Coronary artery (tissue), 2 donors: ENCODE measurements at regions not wholly inside any gene's neighbourhood (a gene's known extent, or its start where the extent isn't known, plus 50 kb on each side); places are given as distances from the start of the nearest gene placed in this dataset.
"Not testable (repeated sequence)": the region's sequence is repeated elsewhere in the genome, so short reads cannot be mapped to it uniquely, and the experiment has no call there.

Source experiments
- DNase-seq: peaks from one replicate; pipeline ENCODE4 v3.0.0-alpha.2; 2017; ENCODE audit warnings: low spot score
- H3K27ac ChIP-seq, 2 donors: fragments of 200-600 bp; sonication (generic); one replicate each; pipeline ENCODE4 v1.5.1; 2016 to 2019
- H3K4me3 ChIP-seq: fragments of 200-600 bp; sonication (generic); 2 replicates; pipeline ENCODE4 v1.5.1; 2016; ENCODE audit warnings: mild to moderate bottlenecking, moderate library complexity
- CTCF ChIP-seq: fragments of 200-600 bp; sonication (generic); IDR thresholded peaks from one replicate; pipeline ENCODE4 v1.5.1; 2019; ENCODE audit warnings: antibody characterized with exemption

DNA sequence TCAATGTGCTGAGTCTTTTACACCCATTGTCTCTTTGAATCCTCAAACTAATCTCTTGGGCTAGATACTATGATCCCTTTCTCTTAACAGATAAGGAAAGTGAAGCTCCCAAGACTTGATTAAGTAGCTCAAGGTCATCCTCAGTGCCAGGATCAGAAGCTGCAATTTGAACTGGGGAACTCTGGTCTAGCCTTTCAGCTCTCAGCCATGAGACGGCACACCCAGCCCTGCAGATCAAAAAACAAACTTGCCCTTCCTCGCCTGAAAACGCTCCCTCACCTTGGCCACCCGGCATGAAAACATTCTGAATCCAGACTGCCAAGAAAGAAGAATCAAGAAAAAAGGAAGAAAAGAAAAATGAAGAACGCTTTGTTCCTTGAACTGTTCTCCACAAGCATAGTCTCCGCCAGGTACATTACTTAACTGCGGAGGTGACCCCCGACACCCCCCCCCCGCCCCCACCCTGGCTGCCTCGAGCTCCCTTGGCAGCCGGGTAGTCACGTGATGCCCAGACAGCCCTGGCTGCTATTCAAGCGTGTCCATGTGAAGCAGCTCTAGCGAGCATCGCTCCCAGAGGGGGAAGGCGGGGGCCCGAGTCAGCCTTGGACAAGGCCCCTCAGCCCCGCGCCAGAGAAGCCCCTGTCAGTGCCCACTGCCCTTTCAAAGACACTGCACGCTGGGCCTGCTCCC is 451.2 kb downstream of the MIAT start:
- Histone ChIP-seq H3K27ac (peak overlapping the region; percentile 72 to 92), H3K4me3 (peak overlapping the region; percentile 6)
- no peak for TF ChIP-seq CTCF

DNA sequence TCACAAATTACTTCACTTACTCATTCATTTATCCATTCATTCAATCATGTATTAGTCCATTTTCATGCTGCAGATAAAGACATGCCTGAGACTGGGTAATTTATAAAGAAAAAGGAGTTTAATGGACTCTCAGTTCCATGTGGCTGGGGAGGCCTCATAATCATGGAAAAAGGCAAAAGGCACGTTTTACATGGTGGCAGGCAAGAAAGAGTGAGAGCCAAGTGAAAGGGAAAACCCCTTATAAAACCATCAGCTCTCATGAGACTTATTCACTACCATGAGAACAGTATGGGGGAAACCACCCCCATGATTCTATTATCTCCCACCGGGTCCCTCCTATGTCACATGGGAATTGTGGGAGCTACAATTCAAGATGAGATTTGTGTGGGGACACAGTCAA is 452.0 kb downstream of the MIAT start:
- H3K4me3 ChIP-seq, DNase-seq: not testable (repeated sequence)
- H3K27ac ChIP-seq = peak overlapping the region; percentile 72 to 92

More for the DNA sequence above, 451.2 kb downstream of the MIAT start:
- DNase-seq = peak; percentile 90

GRCh38 chr22:27110665-27111451 is 453.5 kb downstream of the MIAT start:
- Histone ChIP-seq H3K4me3 (peak overlapping the region; percentile 12), H3K27ac (peak overlapping the region in 1 of 2 donors; percentile 92)
- TF ChIP-seq CTCF = no peak
- no peak for DNase-seq

DNA sequence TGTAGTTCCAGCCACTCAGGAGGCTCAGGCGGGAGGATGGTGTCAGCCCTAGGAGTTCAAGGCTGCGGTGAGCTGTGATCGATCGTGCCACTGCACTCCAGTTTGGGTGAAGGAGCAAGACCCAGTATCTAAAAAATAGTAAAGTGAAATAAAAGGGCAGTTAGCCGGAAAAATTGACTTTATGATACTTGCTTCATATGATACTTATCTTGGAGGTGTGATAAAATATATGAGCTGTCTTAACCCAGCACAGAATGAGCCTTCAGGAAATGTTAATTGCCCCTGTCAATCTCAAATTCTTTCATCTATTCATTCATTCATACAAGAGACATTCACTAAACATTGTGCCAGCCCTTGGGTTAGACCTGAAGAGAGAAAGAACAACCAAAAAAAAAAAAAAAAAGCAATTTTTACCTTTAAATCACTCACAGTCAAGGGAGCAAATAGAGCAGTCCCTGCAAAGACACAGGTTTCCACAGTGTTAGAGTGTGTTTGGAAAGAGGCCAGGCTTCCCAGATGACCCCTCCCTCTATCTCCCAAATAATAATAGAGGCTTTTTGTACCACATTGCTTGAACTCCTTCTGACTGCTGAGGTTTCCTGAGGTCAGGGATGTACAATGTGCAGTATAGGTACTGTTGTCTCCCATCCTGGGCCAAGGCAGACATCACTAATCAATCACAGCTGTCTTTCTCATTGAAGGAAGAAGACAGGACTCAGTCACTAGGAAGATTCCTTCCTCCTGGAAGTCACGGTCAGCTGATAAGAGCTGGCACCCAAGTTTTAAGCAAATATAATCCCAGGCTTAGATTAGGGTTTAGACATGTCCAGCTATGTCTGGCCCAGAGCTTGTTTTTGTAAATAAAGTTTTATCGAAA is 454.6 kb downstream of the MIAT start:
- H3K27ac ChIP-seq = peak overlapping the region in 1 of 2 donors; percentile 92
- DNase-seq = no peak
- no peak for TF ChIP-seq CTCF
- no peak overlapping the region for H3K4me3 ChIP-seq

DNA sequence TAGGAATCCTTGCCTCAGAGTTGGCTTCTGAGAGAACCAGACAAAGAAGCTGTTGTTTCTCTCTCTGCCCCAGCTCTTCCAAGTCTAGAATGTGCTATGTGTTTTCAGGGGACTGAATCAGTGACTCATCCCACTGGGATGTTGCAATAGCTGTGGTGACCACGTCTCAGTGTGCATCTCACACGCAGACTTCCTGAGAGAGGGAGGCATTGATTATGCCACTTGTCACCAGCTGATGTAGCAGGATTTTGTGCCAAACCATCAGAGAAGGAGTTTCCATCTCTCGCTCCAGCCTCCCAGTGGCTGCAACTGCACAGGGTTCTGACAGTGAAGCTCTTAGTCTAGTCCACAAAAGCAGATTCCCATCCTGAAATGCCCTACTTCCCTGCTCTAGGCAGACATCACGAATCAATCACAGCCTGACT is 455.8 kb downstream of the MIAT start:
- no peak for TF ChIP-seq CTCF
- Histone ChIP-seq H3K27ac (peak overlapping the region; percentile 56 to 80), H3K4me3 (no peak overlapping the region)
- peak; percentile 89 for DNase-seq

- Histone ChIP-seq H3K27ac (peak overlapping the region; percentile 56 to 80), H3K4me3 (no peak overlapping the region)
- no peak for TF ChIP-seq CTCF
- DNase-seq = no peak
Observed at GRCh38 chr22:27113641-27114040, 456.3 kb downstream of the MIAT start.

- Histone ChIP-seq H3K4me3 (no peak overlapping the region), H3K27ac (peak overlapping the region in 1 of 2 donors; percentile 9)
- TF ChIP-seq CTCF = no peak
- peak; percentile 60 for DNase-seq
Observed at GRCh38 chr22:27114186-27114585, 456.8 kb downstream of the MIAT start.
